ENCODE measurements at regions not wholly inside any gene's neighbourhood (a gene's known extent, or its start where the extent isn't known, plus 50 kb on each side); places are given as distances from the start of the nearest gene placed in this dataset.
"Not testable (repeated sequence)": the region's sequence is repeated elsewhere in the genome, so short reads cannot be mapped to it uniquely, and the experiment has no call there.

DNA sequence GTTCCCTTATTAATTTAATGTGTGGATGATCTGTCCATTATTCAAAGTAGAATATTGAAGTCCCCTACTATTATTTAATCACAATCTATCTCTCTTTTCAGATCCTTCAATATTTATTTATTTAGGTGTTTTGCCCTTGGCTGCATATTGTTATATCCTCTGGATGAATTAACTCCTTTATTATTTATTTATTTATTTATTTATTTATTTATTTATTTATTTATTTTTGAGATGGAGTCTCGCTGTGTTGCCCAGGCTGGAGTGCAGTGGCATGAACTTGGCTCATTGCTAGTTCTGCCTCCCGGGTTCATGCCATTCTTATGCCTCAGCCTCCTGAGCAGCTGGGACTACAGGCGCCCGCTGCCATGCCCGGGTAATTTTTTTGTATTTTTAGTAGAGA lies 776.6 kb upstream of the NXPH2 start:
- no peak for DNase-seq (ENCODE audit: extremely low spot score)
- no peak overlapping the region for H3K27ac ChIP-seq (ENCODE audit: low read depth)
- H3K36me3 ChIP-seq (ENCODE audit: insufficient read depth) = no peaks in the 10 kb centered on the region
- 86% methylated on average over 5 of the region's 5 CpGs for WGBS
- no peak overlapping the region for H3K4me3 ChIP-seq (ENCODE audit: low read depth, low read length)
- no peaks in the 10 kb centered on the region for H3K4me1 ChIP-seq (ENCODE audit: insufficient read depth)

DNA sequence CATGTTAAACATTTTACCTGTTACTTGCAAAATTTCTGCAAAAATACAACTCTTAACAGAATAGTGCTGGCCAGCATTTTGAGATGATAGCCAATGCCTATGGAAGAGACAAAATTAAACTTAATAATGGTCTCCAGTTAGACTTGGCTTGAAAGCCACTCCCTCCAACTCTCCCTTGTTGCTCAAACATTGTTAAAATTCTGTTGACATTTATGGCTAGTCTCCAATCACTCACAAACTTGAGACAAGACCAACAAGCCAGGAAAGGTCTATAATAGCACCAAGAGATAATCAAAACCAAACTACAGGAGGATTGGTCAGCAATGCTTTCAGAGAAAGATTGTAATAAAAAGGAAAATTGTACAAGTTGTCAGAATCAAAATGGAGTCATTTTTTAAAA lies 770.7 kb upstream of the NXPH2 start:
- Histone ChIP-seq H3K4me1 (ENCODE audit: insufficient read depth) (no peaks in the 10 kb centered on the region), H3K27ac (ENCODE audit: low read depth) (no peak overlapping the region), H3K36me3 (ENCODE audit: insufficient read depth) (no peaks in the 10 kb centered on the region), H3K4me3 (ENCODE audit: low read depth, low read length) (no peak overlapping the region)
- DNase-seq (ENCODE audit: extremely low spot score) = no peak

DNA sequence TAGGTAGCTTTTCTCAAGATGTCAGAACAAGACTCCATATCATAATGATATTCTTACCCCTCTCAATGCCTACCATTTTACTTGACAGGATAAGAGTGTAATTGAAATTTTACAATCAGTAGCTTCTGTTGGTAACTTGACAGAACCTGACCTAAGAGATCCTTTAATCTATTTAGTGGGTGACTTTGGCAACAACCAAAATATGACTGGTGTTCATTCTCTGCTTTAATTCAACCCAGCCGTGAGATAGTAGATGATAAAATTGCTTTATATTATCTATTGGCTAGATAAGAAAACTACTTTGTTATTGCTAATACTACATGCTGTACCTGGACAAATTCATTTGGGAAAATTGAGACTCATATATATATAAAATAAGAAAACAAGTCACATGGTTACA lies 770.2 kb upstream of the NXPH2 start:
- 18% methylated on average over 1 of the region's 1 CpG for WGBS
- H3K36me3 ChIP-seq (ENCODE audit: insufficient read depth) = no peaks in the 10 kb centered on the region
- no peak for DNase-seq (ENCODE audit: extremely low spot score)
- no peak overlapping the region for H3K4me3 ChIP-seq (ENCODE audit: low read depth, low read length)
- H3K27ac ChIP-seq (ENCODE audit: low read depth) = no peak overlapping the region
- no peaks in the 10 kb centered on the region for H3K4me1 ChIP-seq (ENCODE audit: insufficient read depth)

DNA sequence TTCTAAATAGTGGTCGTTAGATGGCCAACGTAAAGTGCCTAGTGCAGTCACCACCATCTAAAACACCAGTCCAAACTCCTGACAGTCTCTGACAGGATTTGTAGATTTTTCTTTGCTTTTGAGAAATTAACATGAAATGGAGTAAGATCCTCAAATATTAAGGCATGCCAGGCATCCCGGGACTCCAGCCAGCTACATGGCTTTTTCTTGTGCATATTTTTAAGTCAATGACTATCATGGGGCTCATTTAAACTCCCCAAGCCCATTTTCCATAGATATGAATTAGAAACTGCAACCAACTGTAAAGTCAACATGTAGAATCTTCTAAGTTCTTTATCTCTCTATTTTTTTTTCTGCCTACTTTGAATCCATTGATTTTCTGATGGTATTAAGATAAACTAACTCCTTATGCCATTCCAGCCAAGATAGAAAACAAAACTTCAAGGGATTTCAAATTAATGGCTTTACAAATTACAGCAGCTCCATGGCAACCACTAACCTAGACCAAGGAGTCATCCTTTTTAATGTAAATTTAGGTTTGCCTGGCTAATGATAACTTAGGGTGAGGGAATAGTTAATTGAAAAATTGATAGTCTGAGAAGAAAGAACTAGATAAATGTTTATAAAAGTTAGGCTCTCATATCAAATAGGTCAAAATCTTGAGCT lies 764.1 kb upstream of the NXPH2 start:
- no peaks in the 10 kb centered on the region for H3K4me1 ChIP-seq (ENCODE audit: insufficient read depth)
- no peak overlapping the region for H3K4me3 ChIP-seq (ENCODE audit: low read depth, low read length)
- H3K27ac ChIP-seq (ENCODE audit: low read depth) = no peak overlapping the region
- WGBS = 41% methylated on average over 3 of the region's 3 CpGs
- H3K36me3 ChIP-seq (ENCODE audit: insufficient read depth) = no peaks in the 10 kb centered on the region
- no peak for DNase-seq (ENCODE audit: extremely low spot score)

DNA sequence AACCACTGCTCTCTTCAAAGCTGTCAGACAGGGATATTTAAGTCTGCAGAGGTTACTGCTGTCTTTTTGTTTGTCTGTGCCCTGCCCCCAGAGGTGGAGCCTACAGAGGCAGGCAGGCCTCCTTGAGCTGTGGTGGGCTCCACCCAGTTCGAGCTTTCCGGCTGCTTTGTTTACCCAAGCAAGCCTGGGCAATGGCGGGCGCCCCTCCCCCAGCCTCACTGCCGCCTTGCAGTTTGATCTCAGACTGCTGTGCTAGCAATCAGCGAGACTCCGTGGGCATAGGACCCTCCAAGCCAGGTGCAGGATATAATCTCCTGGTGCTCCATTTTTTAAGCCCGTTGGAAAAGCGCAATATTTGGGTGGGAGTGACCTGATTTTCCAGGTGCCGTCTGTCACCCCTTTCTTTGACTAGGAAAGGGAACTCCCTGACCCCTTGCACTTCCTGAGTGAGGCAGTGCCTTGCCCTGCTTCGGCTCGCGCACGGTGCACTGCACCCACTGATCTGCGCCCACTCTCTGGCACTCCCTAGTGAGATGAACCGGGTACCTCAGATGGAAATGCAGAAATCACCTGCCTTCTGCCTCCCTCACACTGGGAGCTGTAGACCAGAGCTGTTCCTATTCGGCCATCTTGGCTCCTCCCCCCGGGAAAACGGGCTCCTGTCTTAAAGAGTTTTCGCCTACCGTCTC lies 758.3 kb upstream of the NXPH2 start:
- 94% methylated on average over 21 of the region's 21 CpGs for WGBS
- not testable (repeated sequence) for H3K36me3 ChIP-seq (ENCODE audit: insufficient read depth); H3K4me1 ChIP-seq (ENCODE audit: insufficient read depth); H3K4me3 ChIP-seq (ENCODE audit: low read depth, low read length); DNase-seq (ENCODE audit: extremely low spot score); H3K27ac ChIP-seq (ENCODE audit: low read depth)

DNA sequence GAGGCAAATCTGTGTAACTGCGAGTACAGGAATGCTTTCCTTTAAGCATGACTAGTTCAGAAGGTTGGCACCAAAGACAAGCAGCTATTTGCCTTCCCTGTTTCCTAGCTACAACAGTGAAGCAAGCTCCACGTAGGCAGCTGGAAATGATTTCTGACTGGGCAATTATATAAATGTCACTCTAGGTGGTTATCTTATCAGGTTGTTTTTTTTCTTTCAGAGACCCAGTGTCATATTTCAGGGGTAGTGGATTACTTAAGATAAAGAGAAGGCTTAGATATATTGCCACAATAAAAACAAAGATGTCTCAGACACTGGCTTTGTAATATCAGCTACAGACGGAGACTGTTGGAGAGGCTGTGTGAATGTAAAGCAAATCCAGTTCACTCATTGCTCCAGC lies 748.9 kb upstream of the NXPH2 start:
- no peak for DNase-seq (ENCODE audit: extremely low spot score)
- Histone ChIP-seq H3K27ac (ENCODE audit: low read depth) (no peak overlapping the region), H3K4me1 (ENCODE audit: insufficient read depth) (no peaks in the 10 kb centered on the region), H3K36me3 (ENCODE audit: insufficient read depth) (no peaks in the 10 kb centered on the region), H3K4me3 (ENCODE audit: low read depth, low read length) (no peak overlapping the region)
- WGBS = 22% methylated on average over 3 of the region's 3 CpGs

DNA sequence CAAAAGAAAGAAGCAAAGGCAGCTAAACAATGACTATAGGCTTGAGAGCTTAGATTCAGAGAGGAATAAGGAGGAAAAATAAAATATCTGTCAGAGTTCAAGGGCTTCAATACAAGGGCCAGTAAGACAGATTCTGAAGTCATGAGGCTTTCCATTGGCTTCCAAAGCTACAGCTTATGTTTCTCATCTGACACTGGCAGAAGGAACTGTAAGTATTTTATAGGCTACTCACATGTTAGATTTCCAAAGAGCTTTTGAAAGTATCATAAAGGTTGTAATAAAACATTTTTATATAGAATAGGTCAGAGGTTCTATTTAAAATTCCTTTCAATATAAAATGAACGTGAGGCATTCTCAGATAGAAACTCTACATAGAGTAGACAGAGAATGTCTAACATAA lies 746.6 kb upstream of the NXPH2 start:
- Histone ChIP-seq H3K4me3 (ENCODE audit: low read depth, low read length) (no peak overlapping the region), H3K27ac (ENCODE audit: low read depth) (no peak overlapping the region), H3K4me1 (ENCODE audit: insufficient read depth) (no peaks in the 10 kb centered on the region), H3K36me3 (ENCODE audit: insufficient read depth) (no peaks in the 10 kb centered on the region)
- DNase-seq (ENCODE audit: extremely low spot score) = peak; percentile 7
- WGBS = 28% methylated on average over 1 of the region's 1 CpG

DNA sequence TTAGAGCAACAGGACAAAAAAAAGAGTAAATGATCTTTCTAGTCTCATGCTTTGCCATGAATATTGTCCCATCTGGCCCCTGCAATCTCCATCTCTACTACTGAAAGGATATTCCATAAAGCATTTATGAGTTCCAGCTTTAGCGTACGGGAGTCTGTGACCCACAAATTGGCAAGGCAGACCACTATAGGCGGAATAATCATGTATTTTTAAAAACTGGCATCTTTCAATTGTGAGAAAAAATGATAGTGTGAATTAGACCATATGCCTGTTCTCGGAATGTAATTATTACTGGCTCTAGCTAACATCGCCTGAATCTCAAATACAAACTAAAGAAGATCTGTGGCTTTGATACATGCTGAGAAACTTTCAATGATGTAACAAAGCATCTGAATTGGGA lies 738.1 kb upstream of the NXPH2 start:
- Histone ChIP-seq H3K27ac (ENCODE audit: low read depth) (no peak overlapping the region), H3K4me1 (ENCODE audit: insufficient read depth) (no peaks in the 10 kb centered on the region), H3K36me3 (ENCODE audit: insufficient read depth) (no peaks in the 10 kb centered on the region), H3K4me3 (ENCODE audit: low read depth, low read length) (no peak overlapping the region)
- no peak for DNase-seq (ENCODE audit: extremely low spot score)
- 92% methylated on average over 5 of the region's 5 CpGs for WGBS

DNA sequence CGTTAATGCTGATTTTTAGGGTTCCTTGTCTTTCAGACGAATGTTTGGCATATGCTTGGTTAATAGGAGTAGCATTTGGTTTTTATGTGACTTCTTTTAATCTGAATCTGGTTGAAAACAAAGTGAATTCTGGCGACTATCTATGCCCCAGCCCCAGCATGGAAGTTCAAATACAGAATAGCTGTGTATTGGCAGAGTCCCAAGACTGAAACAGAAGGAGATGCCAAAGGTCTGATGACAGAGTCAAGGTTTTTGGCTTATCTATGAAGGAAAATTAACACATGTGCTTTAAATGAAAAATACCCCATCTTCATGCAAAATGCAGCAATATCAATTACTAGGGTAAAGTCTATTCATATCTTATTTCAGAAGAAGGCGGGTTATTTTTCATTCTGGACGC lies 734.8 kb upstream of the NXPH2 start:
- Histone ChIP-seq H3K4me3 (ENCODE audit: low read depth, low read length) (no peak overlapping the region), H3K36me3 (ENCODE audit: insufficient read depth) (no peaks in the 10 kb centered on the region), H3K27ac (ENCODE audit: low read depth) (no peak overlapping the region), H3K4me1 (ENCODE audit: insufficient read depth) (no peaks in the 10 kb centered on the region)
- DNase-seq (ENCODE audit: extremely low spot score) = no peak
- WGBS = 69% methylated on average over 5 of the region's 5 CpGs

DNA sequence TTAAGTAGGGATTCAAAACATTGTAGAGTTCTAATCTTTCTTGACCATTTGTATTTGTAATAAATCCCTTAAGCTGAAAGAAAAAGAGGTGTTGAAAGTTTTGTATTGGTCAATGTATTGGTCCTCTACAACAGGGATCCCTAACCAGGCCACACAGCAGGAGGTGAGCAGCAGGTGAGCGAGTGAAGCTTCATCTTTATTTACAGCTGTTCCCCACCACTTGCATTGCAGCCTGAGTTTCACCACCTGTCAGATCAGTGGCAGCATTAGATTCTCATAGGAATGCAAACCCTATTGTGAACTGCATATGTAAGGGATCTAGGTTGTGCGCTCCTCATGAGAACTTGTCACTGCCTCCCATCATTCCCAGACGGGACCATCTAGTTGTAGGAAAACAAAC lies 715.7 kb upstream of the NXPH2 start:
- Histone ChIP-seq H3K27ac (ENCODE audit: low read depth) (no peak overlapping the region), H3K36me3 (ENCODE audit: insufficient read depth) (no peaks in the 10 kb centered on the region), H3K4me1 (ENCODE audit: insufficient read depth) (no peaks in the 10 kb centered on the region), H3K4me3 (ENCODE audit: low read depth, low read length) (no peak overlapping the region)
- DNase-seq (ENCODE audit: extremely low spot score) = no peak
- WGBS = 83% methylated on average over 3 of the region's 3 CpGs

DNA sequence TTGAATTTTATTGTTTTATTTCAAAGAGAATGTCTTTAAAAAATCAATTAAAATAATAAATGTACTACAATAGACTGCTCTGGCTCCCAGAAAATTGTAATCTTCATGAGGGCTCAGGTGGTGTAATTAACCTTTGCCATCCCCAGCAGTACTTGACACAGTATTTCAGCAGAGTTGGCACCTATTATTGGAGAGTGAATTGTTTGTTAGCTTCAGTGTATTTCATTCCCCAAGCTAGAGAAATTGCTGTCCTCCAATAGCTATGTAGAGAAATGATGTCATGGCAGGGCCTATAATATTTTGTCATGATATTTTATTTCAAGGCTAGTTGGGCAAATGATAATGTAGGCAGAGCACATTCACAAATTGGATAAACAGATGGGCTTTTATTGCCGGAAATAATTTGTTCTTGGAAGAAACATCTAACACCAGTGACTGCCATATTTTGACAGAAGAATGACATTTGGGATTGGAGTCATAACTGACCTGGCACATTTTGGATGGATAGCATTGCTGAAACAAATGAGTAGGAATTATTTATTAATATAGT lies 712.0 kb upstream of the NXPH2 start:
- H3K4me3 ChIP-seq (ENCODE audit: low read depth, low read length) = no peak overlapping the region
- no peaks in the 10 kb centered on the region for H3K36me3 ChIP-seq (ENCODE audit: insufficient read depth)
- H3K4me1 ChIP-seq (ENCODE audit: insufficient read depth) = no peaks in the 10 kb centered on the region
- 89% methylated on average over 1 of the region's 1 CpG for WGBS
- DNase-seq (ENCODE audit: extremely low spot score) = no peak
- H3K27ac ChIP-seq (ENCODE audit: low read depth) = no peak overlapping the region

DNA sequence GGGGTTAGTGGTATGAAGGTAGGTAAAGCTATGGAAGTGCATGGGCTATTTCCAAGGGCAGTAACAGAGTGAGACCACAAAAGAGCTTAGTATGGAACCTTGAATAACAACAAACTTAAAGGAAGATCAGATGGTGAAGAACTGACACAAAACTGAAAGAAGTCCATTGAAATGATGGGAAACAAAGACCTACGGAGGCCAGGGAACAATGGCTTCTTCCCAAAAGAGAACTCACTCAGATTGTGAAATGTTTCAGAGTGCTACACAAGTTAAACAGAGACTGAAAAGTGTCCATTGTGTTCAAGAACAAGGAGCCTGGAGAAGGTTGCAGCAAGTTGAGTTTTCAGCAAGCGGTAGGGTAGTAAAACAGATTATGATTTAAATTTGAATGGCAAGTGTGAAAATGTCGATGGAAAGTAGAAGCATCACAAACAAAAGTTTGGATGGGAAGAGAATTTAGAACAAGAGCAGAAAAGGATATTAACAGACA lies 700.0 kb upstream of the NXPH2 start:
- no peak overlapping the region for H3K4me3 ChIP-seq (ENCODE audit: low read depth, low read length)
- no peaks in the 10 kb centered on the region for H3K4me1 ChIP-seq (ENCODE audit: insufficient read depth)
- H3K36me3 ChIP-seq (ENCODE audit: insufficient read depth) = no peaks in the 10 kb centered on the region
- WGBS = 83% methylated on average over 3 of the region's 3 CpGs
- no peak overlapping the region for H3K27ac ChIP-seq (ENCODE audit: low read depth)
- DNase-seq (ENCODE audit: extremely low spot score) = no peak

DNA sequence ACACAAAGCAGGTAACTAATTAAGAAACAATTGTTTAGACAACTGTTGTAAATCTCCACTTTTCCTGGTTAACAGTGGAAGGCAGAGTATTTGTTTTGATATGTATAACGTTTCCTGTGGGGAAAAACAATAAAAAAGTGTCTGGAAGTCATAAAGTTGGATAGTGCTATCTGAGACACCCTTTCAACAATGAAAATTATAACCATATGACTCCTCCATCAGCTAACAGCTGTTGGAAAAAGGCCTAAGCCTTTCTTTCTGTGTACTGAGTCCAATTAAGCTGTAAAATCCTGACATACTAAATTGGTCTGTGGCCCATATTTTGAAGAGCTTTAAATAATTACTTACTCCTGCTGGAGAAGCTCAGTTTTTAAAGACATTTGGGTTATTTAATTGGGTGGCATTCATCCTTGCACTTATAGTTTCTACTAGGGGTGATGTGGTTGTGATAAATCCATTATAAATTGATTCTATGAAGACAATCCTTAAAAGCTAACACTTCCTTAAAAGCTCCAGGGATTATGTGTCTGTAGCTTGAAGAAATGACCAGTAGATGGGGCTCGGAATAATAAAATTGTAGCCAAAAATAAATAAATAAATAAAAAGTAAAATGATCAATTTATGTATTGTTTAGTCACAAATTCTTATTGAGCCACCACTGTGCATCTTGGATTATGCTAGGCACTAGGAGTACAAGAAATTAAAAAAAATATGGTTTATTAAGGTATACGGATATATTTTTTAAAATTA lies 698.1 kb upstream of the NXPH2 start:
- Histone ChIP-seq H3K4me3 (ENCODE audit: low read depth, low read length) (no peak overlapping the region), H3K27ac (ENCODE audit: low read depth) (no peak overlapping the region), H3K36me3 (ENCODE audit: insufficient read depth) (no peaks in the 10 kb centered on the region), H3K4me1 (ENCODE audit: insufficient read depth) (no peaks in the 10 kb centered on the region)
- peak; percentile 52 for DNase-seq (ENCODE audit: extremely low spot score)
- 47% methylated on average over 3 of the region's 3 CpGs for WGBS

DNA sequence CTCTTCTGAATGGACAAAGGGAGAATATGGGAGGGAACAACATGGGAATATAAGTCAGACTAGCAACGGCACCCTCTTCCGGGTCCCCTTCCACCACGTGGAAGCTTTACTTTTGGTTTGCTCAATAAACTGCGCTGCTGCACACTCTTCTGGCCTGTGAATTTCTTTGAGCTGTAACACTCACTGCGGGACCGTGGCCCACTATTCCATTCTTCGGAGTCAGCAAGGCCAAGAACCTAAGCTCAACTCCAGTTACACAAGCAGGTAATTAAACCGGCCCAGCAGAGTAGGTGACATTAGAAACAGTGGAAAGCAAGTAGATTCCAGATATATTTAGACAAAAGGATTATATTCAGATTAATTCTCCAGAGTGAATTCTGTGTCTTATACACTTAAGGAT lies 697.4 kb upstream of the NXPH2 start:
- no peak for DNase-seq (ENCODE audit: extremely low spot score)
- WGBS = 87% methylated on average over 8 of the region's 8 CpGs
- no peak overlapping the region for H3K4me3 ChIP-seq (ENCODE audit: low read depth, low read length)

More for the DNA sequence above, 697.4 kb upstream of the NXPH2 start:
- Histone ChIP-seq H3K27ac (ENCODE audit: low read depth) (no peak overlapping the region), H3K4me1 (ENCODE audit: insufficient read depth) (no peaks in the 10 kb centered on the region), H3K36me3 (ENCODE audit: insufficient read depth) (no peaks in the 10 kb centered on the region)
